Activated effector memory CD4-positive, alpha-beta T cell treated with Interleukin-2 at 50 U/mL for 16 hours (primary cell): ENCODE measurements at regions not wholly inside any gene's neighbourhood (a gene's known extent, or its start where the extent isn't known, plus 50 kb on each side); places are given as distances from the start of the nearest gene placed in this dataset.

Experiments
- DNase-seq: peaks from one replicate; pipeline ENCODE4 v3.0.0-alpha.2; 2020

DNA sequence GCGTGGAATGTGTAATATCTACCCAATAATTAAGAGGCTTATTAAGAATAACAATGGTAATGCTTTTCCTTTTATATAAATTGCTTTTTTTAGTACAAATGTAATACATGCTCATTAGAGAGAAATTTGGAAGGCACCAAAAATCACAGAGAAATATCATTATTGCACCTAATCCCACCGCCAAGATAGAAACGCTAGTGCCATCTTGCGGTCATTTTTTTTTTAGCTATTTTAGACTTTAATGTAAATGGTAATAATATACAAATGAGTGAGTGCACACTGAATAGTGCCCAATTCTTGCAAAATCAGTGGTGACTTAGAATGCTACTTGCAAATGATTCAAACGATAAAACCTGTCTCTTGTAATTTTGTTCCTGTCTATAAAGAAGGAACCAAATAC lies 576.8 kb upstream of the TMEM132C start:
- DNase-seq, result no peak

- no peak for DNase-seq
Measured at GRCh38 chr12:127696963-127697362, 570.0 kb upstream of the TMEM132C start.

DNA sequence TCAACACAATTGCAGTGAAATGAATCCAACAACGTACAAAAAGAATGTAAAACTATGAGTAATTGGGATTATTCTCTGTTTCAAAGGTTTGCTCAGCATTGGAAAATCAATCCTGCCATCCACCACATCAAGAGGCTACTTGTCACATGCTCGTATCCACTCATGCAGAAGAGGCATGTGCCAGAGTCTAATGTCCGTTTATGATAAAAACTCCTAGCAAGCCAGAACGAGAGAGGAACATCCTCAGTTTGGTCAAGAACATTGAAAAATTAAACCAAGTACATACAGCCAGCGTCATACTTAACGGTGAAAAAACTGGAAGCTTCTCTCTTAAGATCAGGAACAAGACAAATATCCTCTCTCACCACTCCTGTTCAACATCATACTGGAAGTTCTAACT lies 563.9 kb upstream of the TMEM132C start:
- no peak for DNase-seq

DNA sequence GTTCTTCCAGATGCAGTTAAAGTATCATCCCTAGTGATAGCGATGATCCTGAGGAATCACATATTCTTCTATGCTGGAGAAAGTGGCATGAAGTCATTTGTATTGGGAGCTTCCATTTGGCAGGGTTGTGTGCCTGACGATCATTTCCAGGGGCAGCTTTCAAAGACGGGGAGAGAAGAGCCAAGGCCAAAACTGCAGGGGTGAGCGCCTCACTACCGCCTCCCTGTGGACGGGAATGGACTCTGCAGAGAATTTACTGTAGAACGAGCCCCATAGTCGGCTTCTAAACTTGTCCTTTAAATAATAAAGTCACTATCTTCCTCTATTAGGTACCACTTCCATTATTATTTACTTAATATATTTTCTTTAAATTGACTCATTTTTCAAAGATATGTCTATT lies 555.9 kb upstream of the TMEM132C start:
- no peak for DNase-seq

GRCh38 chr12:127712561-127712960 lies 554.4 kb upstream of the TMEM132C start:
- no peak for DNase-seq

DNA sequence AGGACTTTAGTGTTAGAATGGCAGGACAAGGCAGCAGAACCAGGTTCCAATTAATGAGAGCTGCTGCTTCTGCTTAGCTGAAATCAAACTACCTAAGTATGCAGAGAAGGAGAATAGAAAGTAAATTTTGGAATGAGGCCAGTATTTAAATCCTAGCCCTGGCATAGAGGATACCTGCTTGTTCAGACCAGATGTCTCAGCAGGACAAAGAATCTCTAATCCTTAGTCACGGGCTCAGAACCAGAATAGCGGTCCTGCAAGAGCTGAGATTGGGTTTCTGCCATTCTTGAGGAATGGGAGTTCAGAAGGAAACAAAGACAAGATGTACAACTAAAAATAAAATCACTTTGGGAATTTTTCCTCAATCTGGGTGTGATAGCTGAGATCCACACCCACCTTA lies 550.8 kb upstream of the TMEM132C start:
- no peak for DNase-seq

GRCh38 chr12:127717278-127717677 lies 549.7 kb upstream of the TMEM132C start:
- no peak for DNase-seq

GRCh38 chr12:127720334-127720733 lies 546.6 kb upstream of the TMEM132C start:
- no peak for DNase-seq

DNA sequence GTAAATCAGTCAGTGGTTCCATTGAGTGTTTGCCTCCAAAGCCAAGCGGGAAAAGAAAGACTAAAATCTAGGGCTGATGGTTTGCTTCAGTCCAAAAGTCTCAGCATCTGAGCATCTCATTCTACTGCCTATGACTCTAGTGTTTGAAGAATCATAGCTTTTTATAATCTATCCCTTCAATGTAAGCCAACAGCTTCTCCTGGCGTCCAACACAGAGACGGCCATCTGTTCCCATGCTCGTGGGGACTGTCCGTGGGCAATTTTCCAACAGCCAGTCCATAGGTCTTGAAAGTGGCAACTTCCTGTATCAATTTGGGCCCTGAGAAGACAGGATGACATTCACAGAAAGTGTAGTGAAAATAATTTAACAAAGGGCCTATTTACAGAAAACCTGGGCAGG lies 544.4 kb upstream of the TMEM132C start:
- no peak for DNase-seq

- no peak for DNase-seq
Measured at GRCh38 chr12:127723251-127723650, 543.7 kb upstream of the TMEM132C start.

GRCh38 chr12:127726671-127727315 lies 540.2 kb upstream of the TMEM132C start:
- DNase-seq, result no peak

GRCh38 chr12:127728285-127728684 lies 538.7 kb upstream of the TMEM132C start:
- DNase-seq, result no peak

DNA sequence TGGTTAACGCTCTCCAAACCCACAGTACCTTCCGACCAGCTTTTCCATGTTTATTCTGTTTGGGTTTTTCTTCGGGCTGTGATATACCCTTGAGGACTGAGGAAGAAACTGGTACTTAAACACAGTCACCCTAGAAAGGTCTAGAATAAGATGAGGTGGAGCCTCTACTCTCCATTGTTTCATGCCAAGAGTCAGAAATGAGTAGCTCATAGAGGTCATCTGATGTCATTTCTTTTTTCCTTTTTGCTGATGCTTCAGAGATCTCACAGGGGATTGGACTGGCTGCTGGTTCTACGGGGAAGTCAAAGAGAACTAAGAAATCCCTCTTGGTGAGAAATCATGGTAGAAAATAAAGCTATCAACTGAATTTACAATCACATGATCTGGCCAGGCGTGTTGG lies 538.2 kb upstream of the TMEM132C start:
- DNase-seq, result no peak

DNA sequence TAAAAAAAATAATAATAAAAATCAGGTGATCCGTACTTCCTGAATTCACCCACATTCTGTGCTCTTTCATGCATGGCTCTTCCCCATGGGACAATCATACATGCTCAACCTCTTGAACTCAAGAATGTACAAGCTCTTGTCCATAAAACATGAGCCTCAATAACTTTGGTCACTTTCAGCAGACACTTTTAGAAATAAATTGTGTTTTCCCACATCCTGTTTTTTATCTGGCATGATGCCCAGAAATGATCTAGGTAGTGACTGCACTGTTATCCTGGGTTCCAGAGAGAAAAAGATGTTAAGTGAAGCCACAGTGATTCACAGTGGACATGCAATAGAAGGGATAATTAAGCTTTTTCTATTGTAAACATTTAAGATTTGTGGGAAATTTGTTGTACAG lies 537.6 kb upstream of the TMEM132C start:
- no peak for DNase-seq

DNA sequence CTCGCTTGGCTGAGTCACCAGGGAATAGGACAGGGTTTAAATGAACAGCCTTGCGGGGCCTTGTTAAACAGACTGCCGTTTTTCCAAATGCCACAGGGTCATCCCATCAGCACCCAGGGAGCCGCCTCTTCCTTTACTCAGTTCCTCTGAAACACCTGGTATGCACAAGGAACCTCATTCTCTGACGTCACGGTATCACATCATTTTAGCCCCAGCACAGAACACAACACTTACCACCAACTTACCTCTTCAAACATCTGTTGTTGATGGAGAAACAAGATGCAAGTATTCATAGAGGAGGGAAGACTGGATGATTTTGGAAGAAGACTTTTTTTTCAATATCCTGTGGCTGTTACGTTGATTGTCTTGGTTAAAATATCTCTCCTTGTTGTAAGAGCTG lies 535.3 kb upstream of the TMEM132C start:
- no peak for DNase-seq

- DNase-seq, result no peak
Measured at GRCh38 chr12:127742231-127742630, 524.7 kb upstream of the TMEM132C start.

GRCh38 chr12:127745469-127746212 lies 521.3 kb upstream of the TMEM132C start:
- no peak for DNase-seq

- DNase-seq, result no peak
Measured at GRCh38 chr12:127749416-127749815, 517.6 kb upstream of the TMEM132C start.

DNA sequence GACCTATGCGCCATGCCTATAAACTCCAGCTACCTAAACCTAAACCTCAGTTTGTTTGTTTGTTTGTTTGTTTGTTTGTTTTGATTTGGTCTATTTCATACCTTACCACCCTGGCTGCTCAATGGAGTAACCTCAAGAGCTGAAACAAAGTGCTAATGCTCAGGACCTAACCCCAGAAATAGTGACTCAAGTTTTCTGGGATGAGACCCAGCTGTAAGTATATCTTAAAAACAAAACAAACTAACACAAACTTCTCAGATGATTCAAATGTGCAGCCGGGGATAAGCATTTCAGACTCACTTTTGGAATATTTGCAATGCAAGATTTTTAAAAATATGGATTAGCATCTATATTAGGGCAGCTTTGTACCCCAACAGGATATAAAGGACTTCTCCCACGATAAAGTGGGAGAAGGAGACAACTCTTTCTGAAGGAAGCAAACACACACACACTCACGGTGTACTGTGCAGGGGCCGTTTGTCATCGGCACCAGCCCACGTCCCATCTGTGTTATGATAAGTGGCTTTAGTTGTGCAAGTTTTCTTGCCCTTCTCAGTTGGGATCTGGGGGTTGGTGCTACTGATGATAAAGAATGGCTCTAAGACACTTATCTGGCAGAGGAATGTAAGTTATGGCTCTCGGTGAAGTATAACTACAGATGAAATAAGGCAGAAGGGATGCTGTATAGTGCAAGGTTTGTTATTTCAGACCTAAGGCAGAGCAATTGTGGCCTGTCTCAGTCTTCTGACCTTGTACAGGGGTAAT lies 516.7 kb upstream of the TMEM132C start:
- DNase-seq, result no peak

GRCh38 chr12:127752802-127753201 lies 514.2 kb upstream of the TMEM132C start:
- DNase-seq, result no peak

GRCh38 chr12:127760357-127760756 lies 506.6 kb upstream of the TMEM132C start:
- DNase-seq, result no peak

DNA sequence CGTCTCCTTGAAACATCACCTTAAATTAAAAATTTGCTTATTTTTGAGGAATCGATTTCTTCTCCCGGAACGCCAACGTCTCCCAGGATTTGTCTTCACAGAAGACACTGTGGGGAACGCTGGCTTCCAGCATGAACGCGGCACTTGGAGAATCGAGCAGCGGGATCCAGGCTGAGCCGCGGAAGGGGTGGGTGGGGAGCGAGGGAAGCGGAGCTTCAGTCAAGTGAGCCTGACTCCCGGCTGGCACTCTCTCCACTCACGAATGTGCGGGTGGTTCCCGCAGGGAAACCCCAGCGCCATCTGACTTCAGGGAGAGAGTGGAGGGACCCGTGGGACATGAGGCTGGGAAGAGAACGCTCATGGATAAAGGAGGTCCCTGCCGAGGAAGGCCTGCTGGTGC lies 506.0 kb upstream of the TMEM132C start:
- DNase-seq, result no peak

DNA sequence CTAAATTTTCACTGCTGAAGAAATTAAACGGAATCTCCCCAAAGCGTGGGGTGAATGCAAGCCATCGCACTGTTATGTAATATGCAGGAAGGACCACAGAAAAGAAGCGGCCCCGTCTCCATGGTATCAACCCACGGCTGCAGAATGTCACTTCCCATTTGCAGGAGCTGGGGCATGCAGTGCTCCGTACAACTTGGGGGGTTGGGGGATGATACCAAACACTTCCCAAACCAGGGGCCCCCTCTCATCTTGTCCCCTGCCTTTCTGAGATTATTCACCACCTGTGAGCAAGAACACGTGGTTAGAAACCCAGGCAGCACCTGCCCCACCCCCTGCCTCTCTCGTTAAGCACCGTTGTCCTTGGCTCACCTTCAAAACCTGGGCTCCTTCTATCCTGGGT lies 505.1 kb upstream of the TMEM132C start:
- no peak for DNase-seq

GRCh38 chr12:127767656-127768055 lies 499.3 kb upstream of the TMEM132C start:
- no peak for DNase-seq
